ENCODE measurements at regions not wholly inside any gene's neighbourhood (a gene's known extent, or its start where the extent isn't known, plus 50 kb on each side); places are given as distances from the start of the nearest gene placed in this dataset.

- Histone ChIP-seq H3K27ac (no peak overlapping the region), H3K36me3 (no peaks in the 10 kb centered on the region), H3K4me3 (no peak overlapping the region), H3K27me3 (no peaks in the 10 kb centered on the region), H3K9me3 (no peaks in the 10 kb centered on the region), H3K4me1 (peaks cover 7 to 37% (median 12%) of the 10 kb centered on the region in 4 donors)
- intact Hi-C loops (cut with DNase I; ENCODE audit: low total_unique reads): no loop called here
- TF ChIP-seq POLR2AphosphoS5 (IDR thresholded peaks at IDR 0.05) (no peak), POLR2A (IDR thresholded peaks at IDR 0.05) (no peak), EP300 (IDR thresholded peaks at IDR 0.05) (no peak)
- TF ChIP-seq, protein P1, sequence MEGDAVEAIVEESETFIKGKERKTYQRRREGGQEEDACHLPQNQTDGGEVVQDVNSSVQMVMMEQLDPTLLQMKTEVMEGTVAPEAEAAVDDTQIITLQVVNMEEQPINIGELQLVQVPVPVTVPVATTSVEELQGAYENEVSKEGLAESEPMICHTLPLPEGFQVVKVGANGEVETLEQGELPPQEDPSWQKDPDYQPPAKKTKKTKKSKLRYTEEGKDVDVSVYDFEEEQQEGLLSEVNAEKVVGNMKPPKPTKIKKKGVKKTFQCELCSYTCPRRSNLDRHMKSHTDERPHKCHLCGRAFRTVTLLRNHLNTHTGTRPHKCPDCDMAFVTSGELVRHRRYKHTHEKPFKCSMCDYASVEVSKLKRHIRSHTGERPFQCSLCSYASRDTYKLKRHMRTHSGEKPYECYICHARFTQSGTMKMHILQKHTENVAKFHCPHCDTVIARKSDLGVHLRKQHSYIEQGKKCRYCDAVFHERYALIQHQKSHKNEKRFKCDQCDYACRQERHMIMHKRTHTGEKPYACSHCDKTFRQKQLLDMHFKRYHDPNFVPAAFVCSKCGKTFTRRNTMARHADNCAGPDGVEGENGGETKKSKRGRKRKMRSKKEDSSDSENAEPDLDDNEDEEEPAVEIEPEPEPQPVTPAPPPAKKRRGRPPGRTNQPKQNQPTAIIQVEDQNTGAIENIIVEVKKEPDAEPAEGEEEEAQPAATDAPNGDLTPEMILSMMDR (IDR thresholded peaks at IDR 0.05): no peak
- 37 to 72% (median 43%) methylated on average over 7 of the region's 7 CpGs for WGBS, 5 donors
- DNase-seq: no peak
Measured at GRCh38 chr5:124292322-124292855, 454.1 kb downstream of the ZNF608 start.

DNA sequence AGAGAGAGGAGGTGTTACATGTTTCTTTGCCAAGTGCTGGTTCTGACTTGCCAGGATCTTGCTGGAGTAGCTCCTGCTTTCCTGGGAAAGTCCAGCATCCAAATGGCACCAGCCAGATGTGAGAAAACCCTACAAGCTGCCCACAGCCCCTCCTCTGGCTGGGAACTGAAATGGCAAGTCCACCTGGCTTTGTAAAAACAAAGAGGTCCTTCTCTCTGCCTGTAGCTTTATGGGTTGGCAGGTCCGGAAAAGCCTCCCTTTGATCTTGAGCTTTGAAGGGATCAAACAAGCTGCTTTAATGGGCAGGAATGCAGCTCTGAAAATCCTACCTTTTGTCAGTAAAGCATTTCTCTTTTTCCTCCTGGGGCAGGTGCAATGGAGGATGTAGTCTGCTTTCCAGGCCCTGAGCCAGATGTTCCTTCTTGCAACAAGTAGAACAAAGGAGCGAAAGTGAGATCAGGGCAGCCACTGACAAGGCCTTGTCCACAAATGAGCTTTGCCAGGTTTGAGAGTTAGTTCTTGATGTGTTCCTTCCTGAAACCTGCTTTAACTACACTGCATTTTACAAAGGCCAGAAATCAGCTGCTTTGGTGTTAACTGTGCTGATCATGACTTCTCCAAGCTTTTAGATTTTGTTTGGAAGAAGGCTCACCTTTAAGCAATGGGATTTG, 456.7 kb downstream of the ZNF608 start:
- Histone ChIP-seq H3K4me1 (peaks cover 8 to 46% (median 22%) of the 10 kb centered on the region in 4 donors), H3K4me3 (no peak overlapping the region), H3K9me3 (no peaks in the 10 kb centered on the region), H3K27ac (peak overlapping the region in 4 of 5 donors; percentile 9 to 61 (median 20)), H3K27me3 (no peaks in the 10 kb centered on the region), H3K36me3 (no peaks in the 10 kb centered on the region)
- intact Hi-C loops (cut with DNase I; ENCODE audit: low total_unique reads): no loop called here
- TF ChIP-seq POLR2AphosphoS5 (IDR thresholded peaks at IDR 0.05) (peak in 1 of 3 donors; percentile 38), EP300 (IDR thresholded peaks at IDR 0.05) (no peak)
- WGBS, 5 donors: 36 to 56% (median 44%) methylated on average over 2 of the region's 2 CpGs
- peak; percentile 69 to 72 for DNase-seq

- peak in 1 of 2 donors; percentile 53 for DNase-seq
- H3K4me3 ChIP-seq: no peak overlapping the region
Measured at GRCh38 chr5:124289130-124289529, 457.3 kb downstream of the ZNF608 start.

DNA sequence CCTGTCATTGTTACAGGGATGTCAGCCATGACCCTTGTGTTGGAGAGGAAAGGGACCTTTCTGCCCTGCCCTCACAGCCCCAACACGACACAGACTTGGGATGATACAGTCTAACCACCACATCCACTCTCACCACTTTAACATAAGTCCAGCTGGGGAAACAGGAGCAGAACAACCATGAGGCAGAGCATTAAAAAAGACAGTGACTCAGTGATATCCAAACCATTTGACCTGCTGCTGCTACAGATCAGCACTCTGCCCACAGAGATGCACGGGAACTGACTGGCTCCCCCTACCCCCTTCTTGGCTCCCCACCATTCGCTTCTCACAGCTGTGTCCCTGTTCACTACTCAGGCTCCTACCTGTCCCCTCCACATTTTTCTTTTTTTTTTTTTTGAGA, 458.6 kb downstream of the ZNF608 start:
- intact Hi-C loops (cut with DNase I; ENCODE audit: low total_unique reads): no loop called here
- no peak for DNase-seq
- no peak overlapping the region for H3K4me3 ChIP-seq
- no peaks in the 10 kb centered on the region for H3K9me3 ChIP-seq
- H3K27ac ChIP-seq: no peak overlapping the region
- no peaks in the 10 kb centered on the region for H3K36me3 ChIP-seq
- H3K4me1 ChIP-seq: peaks cover 8 to 48% (median 28%) of the 10 kb centered on the region in 4 donors
- no peaks in the 10 kb centered on the region for H3K27me3 ChIP-seq
- TF ChIP-seq EP300 (IDR thresholded peaks at IDR 0.05) (no peak), POLR2AphosphoS5 (IDR thresholded peaks at IDR 0.05) (no peak), POLR2A (IDR thresholded peaks at IDR 0.05) (no peak)
- TF ChIP-seq, protein P1 (IDR thresholded peaks at IDR 0.05): no peak
- 91 to 98% (median 95%) methylated on average over 3 of the region's 3 CpGs for WGBS, 5 donors

More at GRCh38 chr5:124289130-124289529, 457.3 kb downstream of the ZNF608 start:
- WGBS, 5 donors: 27 to 44% (median 35%) methylated on average over 4 of the region's 4 CpGs
- H3K27me3 ChIP-seq: no peaks in the 10 kb centered on the region
- H3K4me1 ChIP-seq: peaks cover 8 to 50% (median 25%) of the 10 kb centered on the region in 4 donors
- H3K9me3 ChIP-seq: no peaks in the 10 kb centered on the region
- no peak for TF ChIP-seq POLR2AphosphoS5 (IDR thresholded peaks at IDR 0.05)
- TF ChIP-seq POLR2A (IDR thresholded peaks at IDR 0.05): no peak
- no peak for TF ChIP-seq EP300 (IDR thresholded peaks at IDR 0.05)
- TF ChIP-seq, protein P1 (IDR thresholded peaks at IDR 0.05): no peak
- no peaks in the 10 kb centered on the region for H3K36me3 ChIP-seq
- peak overlapping the region in 3 of 5 donors; percentile 9 to 61 (median 29) for H3K27ac ChIP-seq
- intact Hi-C loops (cut with DNase I; ENCODE audit: low total_unique reads): no loop called here

DNA sequence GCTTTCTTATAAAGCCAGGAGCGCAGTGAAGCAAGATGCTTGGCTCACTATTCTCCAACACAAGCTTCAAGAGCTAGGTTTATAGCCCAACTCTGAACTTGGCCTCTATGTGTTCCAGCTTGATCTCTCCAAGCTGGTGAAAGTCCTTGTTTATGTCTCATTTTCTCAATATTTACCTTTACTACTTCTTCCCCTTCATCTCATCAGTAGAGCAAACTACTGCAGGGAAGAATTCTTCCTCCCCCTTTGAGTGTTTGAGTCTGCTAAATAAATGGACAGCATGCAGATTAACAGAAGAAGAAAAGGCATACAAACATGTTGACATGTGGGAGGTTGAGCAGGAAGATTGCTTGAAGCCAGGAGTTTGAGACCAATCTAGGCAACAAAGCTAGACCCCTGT, 460.7 kb downstream of the ZNF608 start:
- 75 to 96% (median 84%) methylated on average over 1 of the region's 1 CpG for WGBS, 5 donors
- TF ChIP-seq EP300 (IDR thresholded peaks at IDR 0.05): no peak
- TF ChIP-seq POLR2A (IDR thresholded peaks at IDR 0.05): no peak
- TF ChIP-seq, protein P1 (IDR thresholded peaks at IDR 0.05): no peak
- TF ChIP-seq POLR2AphosphoS5 (IDR thresholded peaks at IDR 0.05): no peak
- H3K9me3 ChIP-seq: no peaks in the 10 kb centered on the region

More for the DNA sequence above, 460.7 kb downstream of the ZNF608 start:
- no peaks in the 10 kb centered on the region for H3K36me3 ChIP-seq
- no peak for DNase-seq
- H3K4me3 ChIP-seq: no peak overlapping the region
- intact Hi-C loops (cut with DNase I; ENCODE audit: low total_unique reads): no loop called here
- H3K27me3 ChIP-seq: no peaks in the 10 kb centered on the region
- H3K4me1 ChIP-seq: peaks cover 8 to 38% (median 25%) of the 10 kb centered on the region in 4 donors
- peak overlapping the region in 1 of 5 donors; percentile 44 for H3K27ac ChIP-seq

Data from stomach (tissue), 8 donors.